NCI-H748 (cell line): ENCODE measurements at regions not wholly inside any gene's neighbourhood (a gene's known extent, or its start where the extent isn't known, plus 50 kb on each side); places are given as distances from the start of the nearest gene placed in this dataset.
A peak's percentile ranks its signal among the peaks of the same experiment; 100 is the strongest.

Experiments
- DNase-seq: peaks from one replicate; lab custom pipeline; 2025; ENCODE audit not compliant: unreplicated experiment; lab: John Stamatoyannopoulos, UW

GRCh38 chr21:38734646-38735365 is 70.9 kb upstream of the ETS2 start:
- no peak for DNase-seq

DNA sequence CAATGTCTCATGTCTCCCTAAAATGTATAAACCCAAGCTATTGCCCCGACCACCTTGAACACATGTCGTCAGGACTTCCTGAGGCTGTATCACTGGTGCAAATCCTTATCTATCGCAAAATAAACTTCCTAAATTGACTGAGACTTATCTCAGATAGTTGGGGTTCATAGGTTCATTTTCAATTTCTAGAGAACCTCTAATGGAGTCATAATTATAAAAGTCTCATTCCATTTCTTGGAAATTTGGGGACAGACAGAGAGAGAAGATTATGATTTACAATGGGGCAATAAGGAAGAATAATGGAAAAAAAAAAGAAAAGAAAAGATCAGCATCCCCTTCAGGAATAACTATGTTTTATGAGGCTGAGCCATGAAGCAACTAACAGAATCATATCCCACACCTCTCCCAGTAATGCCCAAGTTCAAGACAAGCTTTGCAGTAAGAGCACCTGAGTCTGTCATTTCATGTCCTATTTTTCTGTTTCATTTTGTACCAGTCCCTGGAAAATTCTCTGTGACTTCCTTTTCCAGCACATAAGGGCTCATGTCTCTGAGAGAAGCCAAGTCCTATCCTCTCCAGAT is 70.0 kb upstream of the ETS2 start:
- DNase-seq: no peak

- peak; percentile 33 for DNase-seq
Measured at GRCh38 chr21:38740090-38740489, 65.6 kb upstream of the ETS2 start.

- no peak for DNase-seq
Measured at GRCh38 chr21:38741092-38741949, 64.4 kb upstream of the ETS2 start.

- DNase-seq: no peak
Measured at GRCh38 chr21:38741950-38742256, 63.8 kb upstream of the ETS2 start.

DNA sequence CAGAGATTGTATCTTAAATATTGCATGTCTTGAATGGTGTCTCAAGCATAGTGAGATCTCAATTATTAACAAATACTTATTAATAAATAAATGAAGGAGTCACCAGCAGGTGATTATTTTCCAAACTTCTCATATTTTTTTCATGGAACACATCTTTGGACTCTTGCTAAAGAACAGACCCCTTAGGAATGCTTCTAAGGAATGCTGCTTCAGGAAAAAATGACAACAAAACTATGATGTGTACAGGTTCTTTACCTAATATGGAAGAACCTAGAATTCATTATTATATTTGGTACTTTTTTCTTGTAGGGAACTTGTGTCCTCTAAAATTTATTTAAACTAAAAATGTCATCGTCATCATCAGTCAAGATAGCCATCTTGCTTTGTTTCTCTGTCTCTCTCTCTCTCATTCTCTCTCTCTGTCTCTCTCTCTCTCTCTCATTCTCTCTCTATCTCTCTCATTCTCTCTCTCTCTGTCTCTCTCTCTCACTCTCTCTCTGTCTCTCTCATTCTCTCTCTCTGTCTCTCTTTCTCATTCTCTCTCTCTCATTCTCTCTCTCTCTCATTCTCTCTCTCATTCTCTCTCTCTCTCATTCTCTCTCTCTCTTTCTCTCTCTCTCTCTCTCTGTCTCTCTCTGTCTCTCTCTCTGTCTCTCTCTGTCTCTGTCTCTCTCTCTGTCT is 63.0 kb upstream of the ETS2 start:
- DNase-seq: no peak

- peak; percentile 34 for DNase-seq
Measured at GRCh38 chr21:38743772-38744529, 61.8 kb upstream of the ETS2 start.

DNA sequence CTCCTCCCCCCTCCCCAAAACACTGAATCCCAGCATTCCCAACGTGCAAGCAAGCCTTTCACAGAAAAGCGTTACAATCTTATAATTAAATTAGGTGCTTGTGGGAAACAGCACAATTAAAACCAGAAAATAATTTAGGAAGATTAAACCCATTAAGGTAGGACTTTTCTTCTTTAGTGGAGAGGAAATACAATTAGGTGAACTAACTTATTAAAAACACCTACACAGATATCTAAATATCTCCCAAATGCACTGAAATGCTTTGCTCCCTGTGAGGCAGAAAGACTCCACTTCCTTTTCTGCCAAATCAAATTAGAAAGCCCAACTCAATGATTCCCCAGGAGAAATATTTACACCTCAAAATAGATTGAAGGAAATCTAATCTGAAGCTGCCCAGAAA is 60.9 kb upstream of the ETS2 start:
- no peak for DNase-seq

GRCh38 chr21:38747810-38748209 is 57.9 kb upstream of the ETS2 start:
- DNase-seq: no peak

GRCh38 chr21:38751379-38752050 is 54.2 kb upstream of the ETS2 start:
- no peak for DNase-seq

- no peak for DNase-seq
Measured at GRCh38 chr21:38752051-38752505, 53.7 kb upstream of the ETS2 start.

DNA sequence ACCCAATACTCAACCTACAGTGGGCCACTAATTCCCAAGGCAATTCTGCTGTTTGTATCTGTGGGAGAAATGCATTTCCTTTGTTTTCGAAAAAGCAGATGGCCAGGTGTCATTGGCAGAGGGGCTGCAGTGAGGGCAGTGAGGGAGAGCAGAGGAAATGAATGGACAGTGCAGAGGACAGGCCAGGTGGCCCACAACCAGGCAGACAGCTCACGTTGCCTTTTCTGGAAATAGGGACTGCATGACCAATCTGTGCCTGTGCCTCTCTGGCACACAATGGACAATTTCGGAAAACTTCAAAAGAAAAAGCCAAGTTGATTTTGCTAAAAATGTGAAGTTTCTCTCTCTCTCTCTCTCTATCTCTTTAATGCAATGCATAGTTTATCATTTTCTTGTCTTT is 52.6 kb upstream of the ETS2 start:
- peak; percentile 68 for DNase-seq

DNA sequence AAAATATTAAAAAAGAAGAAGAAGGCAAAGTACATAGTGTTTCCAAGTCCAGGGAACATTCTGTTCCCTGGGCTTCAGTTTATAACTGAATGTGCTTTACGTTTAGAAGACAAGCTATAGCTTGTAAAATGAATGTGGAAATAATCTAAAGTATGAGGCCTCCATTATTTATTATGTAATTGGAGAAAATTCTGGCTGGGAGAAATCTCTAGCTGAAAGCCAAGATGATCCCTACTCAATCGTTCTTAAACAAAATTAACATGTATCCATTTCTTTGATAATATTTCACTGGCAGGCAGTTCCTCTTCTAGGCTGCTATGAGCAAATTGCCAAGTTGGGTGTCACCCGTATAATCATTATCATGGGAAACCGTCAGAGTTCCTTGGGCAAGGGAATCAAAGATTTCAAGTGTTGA is 52.2 kb upstream of the ETS2 start:
- DNase-seq: no peak
